ENCODE measurements at regions not wholly inside any gene's neighbourhood (a gene's known extent, or its start where the extent isn't known, plus 50 kb on each side); places are given as distances from the start of the nearest gene placed in this dataset.
"Not testable (repeated sequence)": the region's sequence is repeated elsewhere in the genome, so short reads cannot be mapped to it uniquely, and the experiment has no call there.

- DNase-seq: no peak
Observed at GRCh38 chr6:134584847-134585516, 267.1 kb upstream of the SGK1 start.

- no peak for DNase-seq
Observed at GRCh38 chr6:134577998-134578397, 260.1 kb upstream of the SGK1 start.

GRCh38 chr6:134575221-134575620, 257.3 kb upstream of the SGK1 start:
- no peak for DNase-seq

DNA sequence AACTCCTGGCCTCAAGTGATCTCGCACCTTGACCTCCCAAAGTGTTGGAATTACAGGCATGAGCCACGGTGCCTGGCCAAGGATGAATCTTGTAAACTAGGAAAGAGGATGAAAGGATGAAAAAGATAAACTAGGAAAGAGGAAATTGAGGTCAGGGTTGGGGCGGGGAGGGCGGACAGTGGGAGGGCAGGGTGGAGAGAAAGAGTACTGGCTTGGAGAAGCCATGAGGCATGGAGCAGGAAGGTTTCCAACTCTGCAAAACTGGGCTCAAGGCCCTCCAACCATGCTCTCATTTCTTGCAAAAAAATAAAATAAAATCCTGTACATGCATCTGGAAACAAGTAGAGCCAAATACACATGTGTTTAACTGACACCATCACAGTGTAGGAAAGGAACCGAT, 256.6 kb upstream of the SGK1 start:
- no peak for DNase-seq

DNA sequence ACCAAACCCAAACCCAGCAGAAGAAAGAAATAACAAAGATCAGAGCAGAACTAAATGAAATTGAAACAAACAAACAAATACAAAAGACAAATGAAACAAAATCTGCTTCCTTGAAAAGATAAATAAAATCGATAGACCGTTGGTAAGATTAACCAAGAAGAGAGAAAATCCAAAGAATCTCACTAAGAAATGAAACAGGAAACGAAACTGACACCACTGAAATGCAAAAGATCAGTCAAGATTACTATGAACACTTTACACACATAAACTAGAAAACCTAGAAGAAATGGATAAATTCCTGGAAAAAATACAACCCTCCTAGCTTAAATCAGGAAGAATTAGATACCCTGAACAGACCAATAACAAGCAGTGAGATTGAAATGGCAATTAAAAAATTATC, 252.1 kb upstream of the SGK1 start:
- DNase-seq: not testable (repeated sequence)

GRCh38 chr6:134564705-134565104, 246.8 kb upstream of the SGK1 start:
- peak in 53 of 56 donors; percentile 9 to 95 (median 72) for DNase-seq

DNA sequence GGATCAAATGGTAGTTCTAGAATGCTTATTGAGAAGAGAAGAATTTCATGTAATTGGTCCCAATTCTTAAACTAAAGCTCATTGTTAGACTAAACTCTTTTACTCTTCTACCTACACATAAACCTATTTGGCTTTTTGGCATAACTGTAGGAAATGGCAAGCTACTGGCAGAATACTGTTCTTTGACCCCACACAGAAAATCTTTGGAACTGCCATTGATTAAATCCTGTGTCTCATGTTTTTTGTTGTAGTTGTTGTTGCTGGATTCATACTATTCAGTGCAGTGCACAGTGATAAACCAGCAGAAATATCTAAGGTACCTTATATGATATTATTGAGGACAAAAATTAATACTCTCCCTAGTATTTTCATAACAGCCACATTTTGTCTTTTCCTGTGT, 242.1 kb upstream of the SGK1 start:
- DNase-seq: no peak

DNA sequence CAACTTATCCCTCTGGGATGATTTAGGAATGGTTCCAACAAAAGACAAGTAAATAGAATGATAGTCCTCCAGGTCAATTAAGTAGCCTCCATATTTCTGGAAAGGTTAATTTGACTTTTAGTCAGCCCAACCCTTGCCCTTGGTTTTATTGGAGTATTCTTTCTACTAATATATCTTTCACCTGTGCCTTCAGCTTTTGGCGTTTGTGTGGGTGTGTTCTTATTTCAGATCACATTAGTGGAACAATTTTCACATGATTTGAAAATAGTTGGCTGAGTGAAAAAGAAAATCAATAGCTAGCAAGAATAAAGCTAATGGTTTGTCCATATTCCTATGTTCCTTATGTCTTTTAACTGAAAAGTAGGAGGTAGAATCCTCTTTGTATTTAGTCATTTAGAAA, 239.6 kb upstream of the SGK1 start:
- DNase-seq: no peak

GRCh38 chr6:134555672-134556071, 237.8 kb upstream of the SGK1 start:
- no peak for DNase-seq

- DNase-seq: no peak
Observed at GRCh38 chr6:134553936-134554335, 236.0 kb upstream of the SGK1 start.

GRCh38 chr6:134551245-134551960, 233.5 kb upstream of the SGK1 start:
- no peak for DNase-seq

- no peak for DNase-seq
Observed at GRCh38 chr6:134550604-134551003, 232.7 kb upstream of the SGK1 start.

DNA sequence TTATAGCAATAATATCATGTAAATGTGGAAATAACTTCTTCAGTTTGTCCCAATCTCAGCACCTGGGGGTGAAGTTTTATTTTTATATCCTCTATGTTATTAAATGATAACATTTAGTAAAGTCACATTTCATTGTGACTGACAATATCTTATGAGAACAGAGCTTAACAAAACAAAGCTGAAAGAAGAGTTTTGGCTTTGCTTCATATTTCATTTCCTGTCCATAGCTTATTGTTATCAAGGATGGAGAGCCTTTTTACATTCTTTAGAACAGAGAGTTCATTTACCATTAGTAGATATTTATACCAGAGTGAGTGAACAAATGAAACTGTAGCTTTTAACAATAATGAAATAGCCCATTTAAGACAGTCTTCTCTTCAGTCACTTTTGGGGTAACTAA, 231.9 kb upstream of the SGK1 start:
- no peak for DNase-seq

DNA sequence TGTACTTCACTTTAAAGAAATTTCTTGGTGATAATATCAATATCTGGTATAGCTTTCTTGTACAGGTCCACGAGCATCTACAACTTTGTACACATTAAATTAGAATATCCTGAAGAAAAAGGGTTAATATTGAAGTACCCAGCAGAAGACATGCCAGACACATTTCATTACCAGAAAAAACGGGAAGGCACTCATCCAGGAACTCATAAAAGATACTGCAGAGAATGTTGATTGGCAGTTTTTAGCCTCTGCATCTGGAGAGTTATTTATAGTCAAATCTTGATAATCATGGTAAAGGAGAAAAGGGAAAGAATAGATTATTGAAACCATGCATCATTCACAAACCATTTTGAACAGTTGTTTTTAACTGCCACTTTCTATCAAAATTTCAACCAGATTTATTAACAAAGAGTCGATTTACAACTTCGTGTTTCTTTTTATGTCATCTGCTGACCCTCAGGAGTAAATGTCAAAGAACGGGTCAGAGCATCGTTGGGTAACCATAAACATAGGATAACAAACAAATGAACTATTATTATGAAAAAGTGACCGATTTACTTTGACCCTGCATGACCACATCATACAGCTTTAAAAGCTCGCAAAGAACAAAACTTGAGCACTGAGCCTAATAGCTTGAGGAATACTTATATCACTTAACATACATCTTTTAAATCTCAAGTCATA, 229.2 kb upstream of the SGK1 start:
- DNase-seq: no peak

- no peak for DNase-seq
Observed at GRCh38 chr6:134544737-134545136, 226.8 kb upstream of the SGK1 start.

DNA sequence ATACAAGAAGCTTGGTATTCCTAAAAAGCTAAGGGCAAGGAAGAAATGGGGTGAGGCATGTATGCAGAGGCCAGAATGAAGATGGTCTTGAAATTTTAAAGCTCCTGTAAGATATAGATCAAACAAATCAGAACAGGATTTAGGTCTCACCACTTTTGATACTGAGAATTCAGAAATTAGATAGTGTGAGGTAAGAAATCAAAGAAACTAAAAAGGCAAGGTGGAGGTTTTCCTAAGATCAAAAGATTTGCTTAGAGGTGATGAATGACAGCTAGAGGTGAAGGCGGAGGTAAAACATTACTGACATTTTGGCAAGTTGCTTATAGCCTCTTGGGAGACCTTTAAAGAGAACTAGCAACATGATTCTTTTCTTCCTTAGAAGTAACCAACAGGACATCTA, 225.2 kb upstream of the SGK1 start:
- DNase-seq: no peak

DNA sequence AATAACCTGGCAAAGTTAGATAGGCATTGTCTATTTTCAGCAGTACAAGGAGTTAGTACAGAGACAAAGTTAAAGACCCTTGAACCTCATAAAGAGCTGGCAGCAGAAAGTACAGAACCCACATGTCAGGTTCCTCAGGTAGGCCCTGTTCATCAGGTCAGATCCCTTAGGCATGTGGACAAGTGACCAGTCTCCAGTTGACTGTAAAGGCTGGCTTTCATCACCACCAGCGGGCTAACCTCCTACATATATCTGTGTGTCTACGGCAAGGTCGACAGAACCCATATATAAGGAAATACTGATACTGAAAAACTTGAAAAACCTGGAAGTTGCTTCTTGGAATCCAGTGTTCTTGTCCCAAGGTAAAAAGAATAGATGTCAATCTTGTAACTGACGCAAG, 223.1 kb upstream of the SGK1 start:
- no peak for DNase-seq

DNA sequence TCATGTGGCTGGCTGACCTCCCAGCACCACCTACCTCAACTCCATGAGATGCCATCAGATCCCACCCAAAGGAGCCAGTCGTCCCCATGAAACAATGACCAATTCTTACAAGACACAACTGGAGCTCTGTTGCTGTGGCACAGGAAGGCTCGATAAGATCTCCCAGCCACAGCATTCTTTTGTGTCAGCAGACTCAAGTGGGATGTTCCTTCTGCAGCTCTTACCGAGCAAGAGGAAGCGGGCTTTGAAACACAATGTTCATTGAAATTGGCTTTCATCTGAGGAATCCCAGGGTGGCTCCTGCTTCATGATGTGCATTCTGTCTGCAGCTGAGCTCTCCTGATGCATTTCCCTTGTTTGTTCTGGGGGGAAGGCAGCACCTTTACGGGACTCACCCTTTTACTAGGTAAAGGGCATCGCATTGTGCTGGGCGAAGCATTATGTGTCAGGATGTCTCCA, 222.0 kb upstream of the SGK1 start:
- DNase-seq: peak in 20 of 56 donors; percentile 10 to 57 (median 35)

DNA sequence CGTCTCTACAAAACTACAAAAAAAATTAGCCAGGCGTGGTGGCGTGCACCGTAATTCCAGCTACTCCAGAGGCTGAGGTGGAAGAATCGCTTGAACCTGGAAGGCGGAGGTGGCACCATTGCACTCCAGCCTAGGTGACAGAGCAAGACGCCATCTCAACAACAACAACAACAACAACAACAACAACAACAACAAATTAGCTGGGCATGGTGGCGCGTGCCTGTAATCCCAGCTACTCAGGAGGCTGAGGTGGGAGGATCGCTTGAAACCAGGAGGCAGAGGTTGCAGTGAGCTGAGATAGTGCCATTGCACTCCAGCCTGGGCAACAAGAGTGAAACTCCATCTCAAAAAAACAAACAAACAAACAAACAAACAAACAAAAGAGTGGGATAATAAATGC, 219.9 kb upstream of the SGK1 start:
- DNase-seq: not testable (repeated sequence)

DNA sequence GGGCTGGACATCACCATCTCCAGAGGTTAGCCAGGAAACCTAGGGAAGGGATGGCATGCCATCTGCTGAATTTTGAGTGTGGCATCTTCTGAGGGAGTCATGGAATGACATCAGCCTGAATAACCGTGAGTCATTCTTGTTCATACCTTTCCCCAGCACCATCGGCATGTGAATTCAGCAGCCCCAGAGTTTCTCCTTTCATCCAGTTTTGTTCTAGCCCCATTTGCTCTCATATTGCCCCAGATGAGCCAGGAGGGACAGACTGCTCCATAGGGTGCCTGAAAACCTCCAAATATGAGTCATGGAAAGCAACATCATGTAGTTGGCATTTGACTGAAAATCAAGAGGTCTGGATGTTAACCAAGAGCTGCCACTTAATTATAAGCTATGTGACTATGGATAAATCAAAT, 219.2 kb upstream of the SGK1 start:
- no peak for DNase-seq

DNA sequence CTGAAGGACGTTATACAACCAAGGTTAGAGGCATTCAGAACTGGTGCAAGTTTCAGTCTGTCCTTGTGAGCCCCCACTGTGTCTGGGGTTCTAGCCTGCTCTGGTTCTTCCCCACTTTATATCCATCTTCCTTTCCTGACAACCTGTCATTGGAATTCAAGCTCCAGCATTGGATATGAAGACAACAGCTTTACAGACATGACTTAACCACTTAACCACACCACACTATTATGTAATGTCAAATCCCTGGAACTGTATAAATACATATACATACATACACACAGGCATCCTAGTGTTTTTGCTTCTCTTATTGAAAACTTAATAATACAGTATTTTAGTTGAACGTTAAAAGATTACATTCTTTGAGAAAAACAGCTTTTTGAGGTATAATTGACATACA, 217.9 kb upstream of the SGK1 start:
- DNase-seq: no peak

DNA sequence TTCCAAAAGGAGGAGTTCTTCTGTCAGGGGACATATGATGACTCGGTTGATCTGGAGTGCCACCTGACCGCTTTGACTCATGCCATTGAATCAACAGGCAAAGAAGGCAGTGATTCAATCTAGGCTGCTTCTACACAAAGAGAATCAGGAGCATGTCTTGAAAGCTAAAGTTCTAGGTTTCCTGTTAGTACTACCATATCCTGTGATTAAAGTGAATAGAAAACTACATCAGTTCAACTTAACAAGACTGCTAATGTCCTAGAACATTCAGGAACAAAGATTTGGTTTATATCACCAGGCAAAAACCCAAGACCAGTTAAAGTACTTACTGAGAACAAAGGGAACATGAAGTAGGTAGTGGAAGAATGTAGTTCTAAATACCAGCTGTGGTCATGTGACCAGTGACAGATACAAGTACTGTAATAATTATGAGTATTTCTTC, 216.8 kb upstream of the SGK1 start:
- DNase-seq: no peak

DNA sequence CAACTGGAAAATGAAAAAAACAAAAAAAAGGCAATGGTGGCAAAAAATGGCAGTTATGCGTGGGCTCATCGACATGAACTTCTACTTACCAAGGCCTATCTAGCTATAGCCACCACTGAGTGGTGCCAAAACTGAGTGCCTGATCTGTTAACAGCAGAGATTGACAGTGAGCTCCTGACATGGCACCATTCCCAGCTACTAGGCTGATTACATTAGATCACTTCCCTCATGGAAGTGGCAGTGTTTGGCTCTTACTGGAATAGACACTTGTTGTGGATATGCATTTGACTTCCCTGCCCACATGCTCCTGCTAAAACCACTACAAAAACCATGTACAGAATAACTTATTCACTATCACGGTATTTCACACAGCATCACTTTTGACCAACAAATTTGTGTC, 216.1 kb upstream of the SGK1 start:
- DNase-seq: peak in 1 of 56 donors; percentile 10
